ENCODE measurements at regions not wholly inside any gene's neighbourhood (a gene's known extent, or its start where the extent isn't known, plus 50 kb on each side); places are given as distances from the start of the nearest gene placed in this dataset.

DNA sequence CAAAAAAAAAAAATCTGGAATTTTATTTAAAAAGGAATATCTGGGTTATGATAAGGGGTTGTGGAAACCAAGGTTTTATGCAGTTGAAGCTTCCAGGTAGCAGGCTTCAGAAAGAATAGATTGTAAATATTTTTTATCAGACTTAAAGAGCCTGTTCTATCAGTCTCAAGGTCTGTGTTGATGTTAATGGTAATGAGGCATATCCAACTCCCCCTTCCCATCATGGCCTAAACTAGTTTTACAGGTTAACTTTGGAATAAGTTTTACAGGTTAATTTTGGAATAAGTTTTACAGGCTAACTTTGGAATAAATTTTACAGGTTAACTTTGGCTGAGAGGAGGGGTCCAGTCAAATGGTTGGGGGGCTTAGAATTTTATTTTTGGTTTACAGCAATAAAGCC is 92.4 kb downstream of the CD24 start:
- no TSS peak for BruUV-seq (replicated peaks)
- H3K4me3 ChIP-seq (ENCODE audit: low read depth, low read length), result no peak overlapping the region
- peaks cover 18% of the 10 kb centered on the region for H3K4me1 ChIP-seq
- CTCF ChIA-PET, result no interaction called here
- peaks cover 19% of the 10 kb centered on the region for H3K4me1 Mint-ChIP-seq (ENCODE audit: low read depth, unreplicated experiment)
- H3K36me3 ChIP-seq (ENCODE audit: control insufficient read depth, insufficient read depth, low read length), result no peaks in the 10 kb centered on the region
- no peak overlapping the region for H3K4me3 Mint-ChIP-seq (ENCODE audit: unreplicated experiment)
- DNase-seq, result no peak
- TF ChIP-seq, protein P1, sequence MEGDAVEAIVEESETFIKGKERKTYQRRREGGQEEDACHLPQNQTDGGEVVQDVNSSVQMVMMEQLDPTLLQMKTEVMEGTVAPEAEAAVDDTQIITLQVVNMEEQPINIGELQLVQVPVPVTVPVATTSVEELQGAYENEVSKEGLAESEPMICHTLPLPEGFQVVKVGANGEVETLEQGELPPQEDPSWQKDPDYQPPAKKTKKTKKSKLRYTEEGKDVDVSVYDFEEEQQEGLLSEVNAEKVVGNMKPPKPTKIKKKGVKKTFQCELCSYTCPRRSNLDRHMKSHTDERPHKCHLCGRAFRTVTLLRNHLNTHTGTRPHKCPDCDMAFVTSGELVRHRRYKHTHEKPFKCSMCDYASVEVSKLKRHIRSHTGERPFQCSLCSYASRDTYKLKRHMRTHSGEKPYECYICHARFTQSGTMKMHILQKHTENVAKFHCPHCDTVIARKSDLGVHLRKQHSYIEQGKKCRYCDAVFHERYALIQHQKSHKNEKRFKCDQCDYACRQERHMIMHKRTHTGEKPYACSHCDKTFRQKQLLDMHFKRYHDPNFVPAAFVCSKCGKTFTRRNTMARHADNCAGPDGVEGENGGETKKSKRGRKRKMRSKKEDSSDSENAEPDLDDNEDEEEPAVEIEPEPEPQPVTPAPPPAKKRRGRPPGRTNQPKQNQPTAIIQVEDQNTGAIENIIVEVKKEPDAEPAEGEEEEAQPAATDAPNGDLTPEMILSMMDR (IDR thresholded peaks at IDR 0.05; ENCODE audit: insufficient read depth in 1 of 2, low read depth in 1 of 2, low read length in 1 of 2, severe bottlenecking in 1 of 2, unreplicated experiment in 1 of 2), result no peak
- H3K9me3 ChIP-seq, result no peaks in the 10 kb centered on the region
- H3K27ac Mint-ChIP-seq (ENCODE audit: unreplicated experiment), result no peak overlapping the region
- intact Hi-C loops (cut with micrococcal nuclease; ENCODE audit: unreplicated experiment), result no loop called here
- POLR2A ChIA-PET, result no interaction called here
- no peaks in the 10 kb centered on the region for H3K27me3 Mint-ChIP-seq (ENCODE audit: insufficient read depth, unreplicated experiment)
- H3K27me3 ChIP-seq (replicated peaks; ENCODE audit: control insufficient read depth, insufficient read depth, low read length), result no peaks in the 10 kb centered on the region
- no peaks in the 10 kb centered on the region for H3K36me3 Mint-ChIP-seq (ENCODE audit: insufficient read depth, unreplicated experiment)
- peaks cover 5% of the 10 kb centered on the region for H3K9me3 Mint-ChIP-seq (ENCODE audit: unreplicated experiment)

DNA sequence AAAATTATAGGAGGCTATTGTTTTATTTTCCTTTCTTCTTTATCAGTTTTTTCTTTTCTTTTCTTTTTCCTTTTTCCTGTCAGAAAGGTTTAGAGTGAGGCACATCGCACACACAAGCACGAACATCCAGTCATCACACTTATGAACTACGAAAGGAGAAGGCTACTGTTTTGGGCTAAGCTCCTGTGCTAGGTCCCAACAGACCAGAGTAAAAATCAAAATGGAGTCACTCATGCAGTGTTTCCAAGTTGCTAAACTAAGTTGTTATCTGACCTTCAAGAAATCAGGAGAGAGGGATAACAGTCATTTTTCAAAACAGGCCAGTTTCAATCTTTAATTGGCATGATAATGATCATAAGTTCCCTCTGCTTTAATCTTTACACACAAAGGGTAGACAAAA is 93.6 kb downstream of the CD24 start:
- Mint-ChIP-seq H3K4me3 (ENCODE audit: unreplicated experiment) (no peak overlapping the region), H3K4me1 (ENCODE audit: low read depth, unreplicated experiment) (peaks cover 14% of the 10 kb centered on the region), H3K9me3 (ENCODE audit: unreplicated experiment) (peaks cover 12% of the 10 kb centered on the region), H3K36me3 (ENCODE audit: insufficient read depth, unreplicated experiment) (no peaks in the 10 kb centered on the region), H3K27ac (ENCODE audit: unreplicated experiment) (no peak overlapping the region), H3K27me3 (ENCODE audit: insufficient read depth, unreplicated experiment) (no peaks in the 10 kb centered on the region)
- peaks cover 4% of the 10 kb centered on the region; the same call in 1 of the 2 replicates for H3K9me3 ChIP-seq
- no peak overlapping the region for H3K4me3 ChIP-seq (ENCODE audit: low read depth, low read length)
- no TSS peak for BruUV-seq (replicated peaks)
- no peaks in the 10 kb centered on the region for H3K36me3 ChIP-seq (ENCODE audit: control insufficient read depth, insufficient read depth, low read length)
- DNase-seq, result no peak
- CTCF ChIA-PET, result no interaction called here
- peaks cover 6% of the 10 kb centered on the region for H3K4me1 ChIP-seq
- POLR2A ChIA-PET, result no interaction called here
- TF ChIP-seq, protein P1 (IDR thresholded peaks at IDR 0.05; ENCODE audit: insufficient read depth in 1 of 2, low read depth in 1 of 2, low read length in 1 of 2, severe bottlenecking in 1 of 2, unreplicated experiment in 1 of 2), result no peak
- intact Hi-C loops (cut with micrococcal nuclease; ENCODE audit: unreplicated experiment), result no loop called here
- no peaks in the 10 kb centered on the region for H3K27me3 ChIP-seq (replicated peaks; ENCODE audit: control insufficient read depth, insufficient read depth, low read length)

DNA sequence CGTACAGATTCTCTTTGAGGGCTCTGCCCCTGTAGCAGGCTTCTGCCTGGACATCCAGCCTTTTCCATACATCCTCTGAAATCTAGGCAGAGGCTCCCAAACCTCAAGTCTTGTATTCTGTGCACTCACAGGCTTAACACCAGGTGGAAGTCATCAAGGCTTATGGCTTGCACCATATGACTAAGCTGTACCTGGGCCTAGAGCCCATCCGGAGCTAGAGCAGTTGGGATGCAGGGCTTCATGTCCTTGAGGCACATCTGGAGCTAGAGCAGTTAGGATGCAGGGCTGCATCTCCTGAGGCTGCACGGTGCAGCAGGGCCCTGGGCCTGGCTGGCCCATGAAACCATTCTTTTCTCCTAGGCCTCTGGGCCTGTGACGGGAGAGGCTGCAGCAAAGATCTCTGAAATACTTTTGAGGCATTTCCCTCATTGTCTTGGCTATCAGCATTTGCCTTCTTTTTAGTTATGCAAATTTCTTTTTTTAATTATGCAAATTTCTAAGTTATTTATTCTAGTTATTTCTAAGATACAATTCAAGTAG is 98.7 kb downstream of the CD24 start:
- POLR2A ChIA-PET, result no interaction called here
- no peaks in the 10 kb centered on the region for H3K4me1 Mint-ChIP-seq (ENCODE audit: low read depth, unreplicated experiment)

More for the DNA sequence above, 98.7 kb downstream of the CD24 start:
- Mint-ChIP-seq H3K9me3 (ENCODE audit: unreplicated experiment) (peaks cover 33% of the 10 kb centered on the region), H3K27ac (ENCODE audit: unreplicated experiment) (no peak overlapping the region), H3K4me3 (ENCODE audit: unreplicated experiment) (no peak overlapping the region), H3K27me3 (ENCODE audit: insufficient read depth, unreplicated experiment) (no peaks in the 10 kb centered on the region), H3K36me3 (ENCODE audit: insufficient read depth, unreplicated experiment) (no peaks in the 10 kb centered on the region)
- DNase-seq, result no peak
- intact Hi-C loops (cut with micrococcal nuclease; ENCODE audit: unreplicated experiment), result no loop called here
- CTCF ChIA-PET, result no interaction called here
- Histone ChIP-seq H3K4me1 (no peaks in the 10 kb centered on the region; the same call in 1 of the 2 replicates), H3K4me3 (ENCODE audit: low read depth, low read length) (no peak overlapping the region), H3K27me3 (replicated peaks; ENCODE audit: control insufficient read depth, insufficient read depth, low read length) (no peaks in the 10 kb centered on the region), H3K36me3 (ENCODE audit: control insufficient read depth, insufficient read depth, low read length) (no peaks in the 10 kb centered on the region), H3K9me3 (peaks cover 10% of the 10 kb centered on the region; the same call in 1 of the 2 replicates)
- no TSS peak for BruUV-seq (replicated peaks)
- TF ChIP-seq, protein P1 (IDR thresholded peaks at IDR 0.05; ENCODE audit: insufficient read depth in 1 of 2, low read depth in 1 of 2, low read length in 1 of 2, severe bottlenecking in 1 of 2, unreplicated experiment in 1 of 2), result no peak

Data from Caco-2 (cell line).